Germinal center (tissue), 1 donor: ENCODE measurements at regions not wholly inside any gene's neighbourhood (a gene's known extent, or its start where the extent isn't known, plus 50 kb on each side); places are given as distances from the start of the nearest gene placed in this dataset.

Experiments used
- DNase-seq: peaks from one replicate; pipeline ENCODE4 v3.0.0; 2012; ENCODE audit warnings: mixed read lengths, low spot score

GRCh38 chr3:31142543-31142942 is 248.1 kb upstream of the GADL1 start:
- no peak for DNase-seq

GRCh38 chr3:31145062-31145461 is 250.6 kb upstream of the GADL1 start:
- DNase-seq, result no peak

- no peak for DNase-seq
These were observed 253.1 kb upstream of the GADL1 start for GRCh38 chr3:31147550-31147949.

GRCh38 chr3:31157047-31157694 is 262.7 kb upstream of the GADL1 start:
- no peak for DNase-seq

- DNase-seq, result no peak
These were observed 263.6 kb upstream of the GADL1 start for GRCh38 chr3:31157893-31158620.

- DNase-seq, result no peak
These were observed 265.0 kb upstream of the GADL1 start for GRCh38 chr3:31159331-31160039.

- DNase-seq, result no peak
These were observed 267.4 kb upstream of the GADL1 start for GRCh38 chr3:31161889-31162288.

- DNase-seq, result no peak
These were observed 269.9 kb upstream of the GADL1 start for GRCh38 chr3:31164381-31164780.

GRCh38 chr3:31165399-31165860 is 271.0 kb upstream of the GADL1 start:
- no peak for DNase-seq

- DNase-seq, result no peak
These were observed 271.9 kb upstream of the GADL1 start for GRCh38 chr3:31166249-31166885.

- DNase-seq, result no peak
These were observed 273.2 kb upstream of the GADL1 start for GRCh38 chr3:31167666-31168065.

- no peak for DNase-seq
These were observed 276.6 kb upstream of the GADL1 start for GRCh38 chr3:31170932-31171670.

GRCh38 chr3:31172336-31172735 is 277.9 kb upstream of the GADL1 start:
- no peak for DNase-seq

- no peak for DNase-seq
These were observed 278.8 kb upstream of the GADL1 start for GRCh38 chr3:31173118-31173718.

- DNase-seq, result no peak
These were observed 279.6 kb upstream of the GADL1 start for GRCh38 chr3:31174079-31174478.

- no peak for DNase-seq
These were observed 281.6 kb upstream of the GADL1 start for GRCh38 chr3:31176045-31176444.

GRCh38 chr3:31178467-31178866 is 284.0 kb upstream of the GADL1 start:
- no peak for DNase-seq

GRCh38 chr3:31179768-31180167 is 285.3 kb upstream of the GADL1 start:
- DNase-seq, result no peak

GRCh38 chr3:31180274-31180673 is 285.8 kb upstream of the GADL1 start:
- DNase-seq, result no peak

- no peak for DNase-seq
These were observed 287.2 kb upstream of the GADL1 start for GRCh38 chr3:31181661-31182060.

- no peak for DNase-seq
These were observed 288.2 kb upstream of the GADL1 start for GRCh38 chr3:31182661-31183060.
